Glutamatergic neuron (in vitro differentiated cells): ENCODE measurements at regions not wholly inside any gene's neighbourhood (a gene's known extent, or its start where the extent isn't known, plus 50 kb on each side); places are given as distances from the start of the nearest gene placed in this dataset.
"Not testable (repeated sequence)": the region's sequence is repeated elsewhere in the genome, so short reads cannot be mapped to it uniquely, and the experiment has no call there.

Experiments
- DNase-seq: peaks from one replicate; pipeline ENCODE4 v3.0.0; 2022
- H3K27ac Mint-ChIP-seq: one replicate; pipeline ENCODE4 v1.8.0; 2020; ENCODE audit warnings: mild to moderate bottlenecking, mixed read lengths, inconsistent platforms; ENCODE audit not compliant: unreplicated experiment
- H3K27me3 Mint-ChIP-seq: one replicate; pipeline ENCODE4 v1.8.0; 2020; ENCODE audit warnings: mild to moderate bottlenecking, moderate library complexity, mixed read lengths, inconsistent platforms; ENCODE audit not compliant: unreplicated experiment
- H3K36me3 Mint-ChIP-seq: one replicate; pipeline ENCODE4 v1.8.0; 2020; ENCODE audit warnings: mild to moderate bottlenecking, mixed read lengths, inconsistent platforms; ENCODE audit not compliant: unreplicated experiment
- H3K4me1 Mint-ChIP-seq: one replicate; pipeline ENCODE4 v1.8.0; 2020; ENCODE audit warnings: mild to moderate bottlenecking, low read depth, mixed read lengths, inconsistent platforms; ENCODE audit not compliant: unreplicated experiment
- H3K4me3 Mint-ChIP-seq: one replicate; pipeline ENCODE4 v1.8.0; 2020; ENCODE audit warnings: mild to moderate bottlenecking, mixed read lengths, inconsistent platforms; ENCODE audit not compliant: unreplicated experiment
- H3K9me3 Mint-ChIP-seq: one replicate; pipeline ENCODE4 v1.8.0; 2020; ENCODE audit warnings: mild to moderate bottlenecking, moderate library complexity, mixed read lengths, inconsistent platforms; ENCODE audit not compliant: unreplicated experiment
- TF ChIP-seq, protein P1 (sequence below): fragments of 200-600 bp; sonication (generic); IDR thresholded peaks from one replicate; pipeline ENCODE4 v1.5.0; 2021; ENCODE audit not compliant: partially characterized antibody, unreplicated experiment

DNA sequence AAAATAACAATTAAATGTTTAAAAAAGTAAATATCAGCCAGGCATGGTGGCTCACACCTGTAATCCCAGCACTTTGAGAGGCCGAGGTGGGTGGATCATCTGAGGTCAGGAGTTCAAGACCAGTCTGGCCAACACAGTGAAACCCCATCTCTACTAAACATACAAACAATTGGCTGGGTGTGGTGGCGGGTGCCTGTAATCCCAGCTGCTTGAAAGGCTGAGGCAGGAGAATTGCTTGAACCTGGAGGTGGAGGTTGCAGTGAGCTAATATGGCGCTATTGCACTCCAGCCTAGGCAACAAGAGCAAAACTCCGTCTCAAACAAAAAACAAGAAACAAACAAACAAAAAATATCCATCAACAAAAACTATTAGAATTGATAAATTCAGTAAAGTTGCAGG lies 77.5 kb downstream of the SNX5 start:
- H3K4me1 Mint-ChIP-seq, H3K4me3 Mint-ChIP-seq, DNase-seq, H3K9me3 Mint-ChIP-seq, H3K27me3 Mint-ChIP-seq: not testable (repeated sequence)
- Mint-ChIP-seq H3K36me3 (peaks cover 18% of the 10 kb centered on the region), H3K27ac (peak overlapping the region; percentile 22)

DNA sequence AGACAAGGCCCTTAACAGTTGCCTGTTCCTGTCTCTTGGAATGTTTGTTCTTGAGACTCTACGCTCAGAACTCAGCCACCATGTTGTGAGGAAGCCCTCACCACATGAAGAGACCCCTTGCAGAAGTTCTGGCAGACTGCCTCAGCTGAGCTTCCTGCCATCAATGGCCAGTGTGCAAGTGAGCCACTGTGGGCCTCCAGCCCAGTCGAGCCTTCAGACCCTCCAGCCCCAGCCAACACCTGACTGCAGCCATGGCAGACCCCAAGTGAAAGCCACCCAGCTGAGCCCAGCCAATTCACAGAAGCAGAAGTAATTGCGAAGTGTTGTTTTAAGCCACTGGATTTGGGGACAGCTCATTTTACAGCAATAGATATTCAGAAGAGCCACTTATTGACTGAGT lies 78.3 kb downstream of the SNX5 start:
- peaks cover 5% of the 10 kb centered on the region for H3K9me3 Mint-ChIP-seq
- peaks cover 7% of the 10 kb centered on the region for H3K4me1 Mint-ChIP-seq
- no peak overlapping the region for H3K4me3 Mint-ChIP-seq
- peaks cover 18% of the 10 kb centered on the region for H3K36me3 Mint-ChIP-seq
- DNase-seq, result no peak
- TF ChIP-seq, protein P1, sequence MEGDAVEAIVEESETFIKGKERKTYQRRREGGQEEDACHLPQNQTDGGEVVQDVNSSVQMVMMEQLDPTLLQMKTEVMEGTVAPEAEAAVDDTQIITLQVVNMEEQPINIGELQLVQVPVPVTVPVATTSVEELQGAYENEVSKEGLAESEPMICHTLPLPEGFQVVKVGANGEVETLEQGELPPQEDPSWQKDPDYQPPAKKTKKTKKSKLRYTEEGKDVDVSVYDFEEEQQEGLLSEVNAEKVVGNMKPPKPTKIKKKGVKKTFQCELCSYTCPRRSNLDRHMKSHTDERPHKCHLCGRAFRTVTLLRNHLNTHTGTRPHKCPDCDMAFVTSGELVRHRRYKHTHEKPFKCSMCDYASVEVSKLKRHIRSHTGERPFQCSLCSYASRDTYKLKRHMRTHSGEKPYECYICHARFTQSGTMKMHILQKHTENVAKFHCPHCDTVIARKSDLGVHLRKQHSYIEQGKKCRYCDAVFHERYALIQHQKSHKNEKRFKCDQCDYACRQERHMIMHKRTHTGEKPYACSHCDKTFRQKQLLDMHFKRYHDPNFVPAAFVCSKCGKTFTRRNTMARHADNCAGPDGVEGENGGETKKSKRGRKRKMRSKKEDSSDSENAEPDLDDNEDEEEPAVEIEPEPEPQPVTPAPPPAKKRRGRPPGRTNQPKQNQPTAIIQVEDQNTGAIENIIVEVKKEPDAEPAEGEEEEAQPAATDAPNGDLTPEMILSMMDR, result no peak
- H3K27me3 Mint-ChIP-seq, result peaks cover 2% of the 10 kb centered on the region
- H3K27ac Mint-ChIP-seq, result no peak overlapping the region

DNA sequence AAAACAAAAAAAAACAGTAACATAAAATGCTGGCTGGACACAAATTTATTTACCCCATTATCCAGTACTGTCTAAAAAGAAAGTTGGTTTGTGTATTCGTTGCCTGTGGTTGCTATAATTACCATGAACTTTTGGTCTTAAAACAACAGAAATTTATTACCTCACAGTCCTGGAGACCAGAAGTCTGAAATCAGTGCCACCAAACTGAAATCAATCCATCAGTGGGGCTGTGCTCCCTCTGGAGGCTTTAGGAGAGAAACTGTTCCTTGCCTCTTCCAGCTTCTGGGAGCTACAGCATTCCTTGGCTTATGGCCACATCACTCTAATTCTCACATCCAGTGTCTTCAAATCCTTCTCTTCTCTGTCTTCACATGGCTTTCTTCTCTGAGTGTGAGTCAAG lies 79.4 kb downstream of the SNX5 start:
- Mint-ChIP-seq H3K36me3 (peaks cover 21% of the 10 kb centered on the region), H3K4me1 (peaks cover 12% of the 10 kb centered on the region), H3K9me3 (peaks cover 5% of the 10 kb centered on the region), H3K4me3 (no peak overlapping the region), H3K27me3 (peaks cover 4% of the 10 kb centered on the region), H3K27ac (no peak overlapping the region)
- TF ChIP-seq, protein P1, result no peak
- no peak for DNase-seq

DNA sequence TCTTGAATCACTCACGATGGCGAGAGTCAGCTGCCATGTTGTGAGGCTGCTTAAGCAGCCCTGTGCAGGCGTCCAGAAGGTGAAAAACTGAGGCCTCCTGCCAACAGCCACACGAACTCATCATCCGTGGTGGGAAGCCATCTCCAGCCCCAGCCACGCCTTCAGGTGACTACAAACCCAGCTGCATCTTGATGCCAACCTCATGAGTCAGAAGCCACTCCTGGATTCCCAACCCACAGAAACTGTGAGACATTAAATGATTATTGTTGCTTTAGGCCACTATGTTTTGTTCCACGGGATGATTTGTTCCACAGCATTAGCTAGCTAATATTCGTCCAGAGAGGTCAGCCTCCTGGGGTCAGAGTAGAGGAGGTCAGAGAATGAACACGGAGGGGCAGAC lies 80.5 kb downstream of the SNX5 start:
- Mint-ChIP-seq H3K4me1 (peaks cover 12% of the 10 kb centered on the region), H3K27me3 (peaks cover 7% of the 10 kb centered on the region), H3K9me3 (peaks cover 5% of the 10 kb centered on the region), H3K27ac (no peak overlapping the region), H3K36me3 (peaks cover 21% of the 10 kb centered on the region), H3K4me3 (no peak overlapping the region)
- DNase-seq, result no peak
- TF ChIP-seq, protein P1, result no peak

DNA sequence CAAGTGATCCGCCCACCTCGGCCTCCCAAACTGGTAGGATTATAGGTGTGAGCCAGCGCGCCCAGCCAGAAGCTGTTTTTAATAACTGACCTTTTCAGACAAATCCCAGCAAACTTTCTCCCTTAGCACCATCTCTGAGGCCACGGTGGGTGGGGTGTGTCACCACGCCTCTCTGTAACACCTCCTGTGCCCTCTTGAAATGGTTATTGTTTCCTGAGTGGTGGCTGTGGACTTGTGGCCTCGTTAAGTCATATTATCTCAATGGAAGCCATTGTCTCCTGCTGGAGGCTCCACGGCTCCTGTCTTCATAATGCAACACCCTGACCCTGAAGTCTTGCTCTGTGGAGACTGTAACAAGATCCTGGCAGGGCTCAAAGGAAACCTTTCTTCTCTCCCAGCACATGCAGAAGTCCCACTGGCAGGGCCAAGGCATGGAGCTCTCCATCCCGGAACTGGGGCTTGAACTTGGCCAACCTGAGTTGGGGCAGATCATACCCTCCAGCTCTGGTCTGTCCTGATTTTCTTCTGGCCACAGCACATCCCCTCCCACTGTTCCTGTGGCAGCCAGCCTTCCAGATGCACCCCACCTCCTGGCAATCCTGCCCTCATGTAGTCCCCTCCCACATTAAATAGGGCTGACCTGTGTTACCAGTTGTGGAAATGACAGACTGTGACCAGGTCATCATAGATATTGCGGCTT lies 81.1 kb downstream of the SNX5 start:
- peaks cover 5% of the 10 kb centered on the region for H3K9me3 Mint-ChIP-seq
- H3K4me3 Mint-ChIP-seq, result no peak overlapping the region
- H3K27me3 Mint-ChIP-seq, result peaks cover 7% of the 10 kb centered on the region
- H3K4me1 Mint-ChIP-seq, result peaks cover 12% of the 10 kb centered on the region
- H3K27ac Mint-ChIP-seq, result no peak overlapping the region
- no peak for DNase-seq
- H3K36me3 Mint-ChIP-seq, result peaks cover 21% of the 10 kb centered on the region
- TF ChIP-seq, protein P1, result no peak
